Kidney tubule cell (primary cell): ENCODE measurements at regions not wholly inside any gene's neighbourhood (a gene's known extent, or its start where the extent isn't known, plus 50 kb on each side); places are given as distances from the start of the nearest gene placed in this dataset.
A peak's percentile ranks its signal among the peaks of the same experiment; 100 is the strongest.

Source experiments
- DNase-seq: peaks from one replicate; pipeline ENCODE4 v3.0.0-alpha.2; 2018; ENCODE audit warnings: low spot score

- peak; percentile 75 for DNase-seq
Observed at GRCh38 chr17:15039366-15039765, 225.8 kb downstream of the PMP22 start.

GRCh38 chr17:15038656-15039055 is 226.5 kb downstream of the PMP22 start:
- peak; percentile 41 for DNase-seq

GRCh38 chr17:15036238-15036637 is 228.9 kb downstream of the PMP22 start:
- DNase-seq, result no peak

GRCh38 chr17:15031975-15032374 is 233.2 kb downstream of the PMP22 start:
- no peak for DNase-seq

GRCh38 chr17:15029469-15029868 is 235.7 kb downstream of the PMP22 start:
- DNase-seq, result no peak

GRCh38 chr17:15027853-15028252 is 237.3 kb downstream of the PMP22 start:
- DNase-seq, result no peak

GRCh38 chr17:15026088-15026487 is 239.0 kb downstream of the PMP22 start:
- no peak for DNase-seq

GRCh38 chr17:15023589-15024336 is 241.4 kb downstream of the PMP22 start:
- DNase-seq, result no peak

GRCh38 chr17:15019158-15019557 is 246.0 kb downstream of the PMP22 start:
- no peak for DNase-seq

- no peak for DNase-seq
Observed at GRCh38 chr17:15012351-15012980, 252.7 kb downstream of the PMP22 start.

GRCh38 chr17:15009087-15009486 is 256.0 kb downstream of the PMP22 start:
- DNase-seq, result no peak

GRCh38 chr17:15007147-15007553 is 258.0 kb downstream of the PMP22 start:
- DNase-seq, result no peak

- DNase-seq, result no peak
Observed at GRCh38 chr17:15006421-15007128, 258.6 kb downstream of the PMP22 start.

- DNase-seq, result no peak
Observed at GRCh38 chr17:15000661-15001060, 264.5 kb downstream of the PMP22 start.

GRCh38 chr17:14997290-14997689 is 267.8 kb downstream of the PMP22 start:
- no peak for DNase-seq

- DNase-seq, result no peak
Observed at GRCh38 chr17:14986127-14986526, 279.0 kb downstream of the PMP22 start.

- no peak for DNase-seq
Observed at GRCh38 chr17:14972844-14973243, 292.3 kb downstream of the PMP22 start.

- DNase-seq, result no peak
Observed at GRCh38 chr17:14971054-14971453, 294.1 kb downstream of the PMP22 start.

GRCh38 chr17:14959106-14959648 is 305.9 kb downstream of the PMP22 start:
- DNase-seq, result no peak

GRCh38 chr17:14953405-14953804 is 311.7 kb downstream of the PMP22 start:
- no peak for DNase-seq

- DNase-seq, result no peak
Observed at GRCh38 chr17:14950686-14951085, 314.4 kb downstream of the PMP22 start.

- no peak for DNase-seq
Observed at GRCh38 chr17:14950216-14950615, 314.9 kb downstream of the PMP22 start.

GRCh38 chr17:14947671-14948070 is 317.5 kb downstream of the PMP22 start:
- no peak for DNase-seq
